Caco-2 (cell line): ENCODE measurements at regions not wholly inside any gene's neighbourhood (a gene's known extent, or its start where the extent isn't known, plus 50 kb on each side); places are given as distances from the start of the nearest gene placed in this dataset.
A peak's percentile ranks its signal among the peaks of the same experiment; 100 is the strongest.

Source experiments
- BruUV-seq: library from RNA; stranded (reverse); fragments of 400-500 nt; replicated peaks from 2 replicates; lab custom pipeline; 2021; lab: Mats Ljungman, UMichigan
- CTCF ChIA-PET: fragments of 300-600 bp; sonication (Branson Sonifier 250); formaldehyde crosslinking; loops from one replicate; lab custom pipeline; 2022; ENCODE audit warnings: antibody characterized with exemption; lab: Charles Lee
- POLR2A ChIA-PET: fragments of 300-600 bp; sonication (Branson Sonifier 250); formaldehyde crosslinking; loops from one replicate; lab custom pipeline; 2022; ENCODE audit warnings: antibody characterized with exemption; lab: Charles Lee
- DNase-seq, 2 experiments: peaks; one replicate each; pipeline versions ENCODE4 v3.0.0 to v3.0.0-alpha.2; 2020 to 2022
- H3K27me3 ChIP-seq: replicated peaks from 2 replicates; pipeline ENCODE4 v1.6.0; 2011; ENCODE audit warnings: low read length; ENCODE audit not compliant: control insufficient read depth, insufficient read depth
- H3K36me3 ChIP-seq: 2 replicates; pipeline ENCODE4 v1.5.1; 2011; ENCODE audit warnings: low read length; ENCODE audit not compliant: control insufficient read depth, insufficient read depth
- H3K4me1 ChIP-seq: fragments of 250-450 bp; sonication (Bioruptor Pico); 2 replicates; pipeline ENCODE4 v1.5.1; 2020; ENCODE audit warnings: mild to moderate bottlenecking
- H3K4me3 ChIP-seq: 2 replicates; pipeline ENCODE4 v1.5.1; 2011; ENCODE audit warnings: low read depth, mild to moderate bottlenecking, control low read depth, low read length
- H3K9me3 ChIP-seq: fragments of 250-450 bp; sonication (Bioruptor Pico); 2 replicates; pipeline ENCODE4 v1.5.1; 2020; ENCODE audit warnings: mild to moderate bottlenecking, moderate library complexity
- H3K27ac Mint-ChIP-seq: one replicate; pipeline ENCODE4 v1.8.0; 2022; ENCODE audit warnings: mixed read lengths; ENCODE audit not compliant: unreplicated experiment
- H3K27me3 Mint-ChIP-seq: one replicate; pipeline ENCODE4 v1.8.0; 2022; ENCODE audit warnings: mixed read lengths; ENCODE audit not compliant: insufficient read depth, unreplicated experiment
- H3K36me3 Mint-ChIP-seq: one replicate; pipeline ENCODE4 v1.8.0; 2022; ENCODE audit warnings: mild to moderate bottlenecking, mixed read lengths; ENCODE audit not compliant: insufficient read depth, unreplicated experiment
- H3K4me1 Mint-ChIP-seq: one replicate; pipeline ENCODE4 v1.8.0; 2022; ENCODE audit warnings: low read depth, mixed read lengths; ENCODE audit not compliant: unreplicated experiment
- H3K4me3 Mint-ChIP-seq: one replicate; pipeline ENCODE4 v1.8.0; 2022; ENCODE audit warnings: mild to moderate bottlenecking, moderate library complexity, mixed read lengths; ENCODE audit not compliant: unreplicated experiment
- H3K9me3 Mint-ChIP-seq: one replicate; pipeline ENCODE4 v1.8.0; 2022; ENCODE audit warnings: mixed read lengths; ENCODE audit not compliant: unreplicated experiment
- intact Hi-C: fragments of 100-400 bp; cut with micrococcal nuclease; formaldehyde crosslinking; loops from one replicate; pipeline ENCODE4 v1.10.0; 2022; ENCODE audit not compliant: unreplicated experiment
- TF ChIP-seq, protein P1 (sequence below), 2 experiments: fragments of 200-600 bp in 1 of 2; IDR thresholded peaks; 1 replicate in 1 of 2; 2 replicates in 1 of 2; pipeline versions ENCODE4 v1.5.1 to v1.8.0; 2011 to 2022; ENCODE audit warnings: antibody characterized with exemption in 1 of 2, control low read depth in 1 of 2, inconsistent platforms in 1 of 2, low read depth in 1 of 2, low read length in 1 of 2, mild to moderate bottlenecking in 1 of 2, moderate library complexity in 1 of 2; ENCODE audit not compliant: insufficient read depth in 1 of 2, severe bottlenecking in 1 of 2, unreplicated experiment in 1 of 2

DNA sequence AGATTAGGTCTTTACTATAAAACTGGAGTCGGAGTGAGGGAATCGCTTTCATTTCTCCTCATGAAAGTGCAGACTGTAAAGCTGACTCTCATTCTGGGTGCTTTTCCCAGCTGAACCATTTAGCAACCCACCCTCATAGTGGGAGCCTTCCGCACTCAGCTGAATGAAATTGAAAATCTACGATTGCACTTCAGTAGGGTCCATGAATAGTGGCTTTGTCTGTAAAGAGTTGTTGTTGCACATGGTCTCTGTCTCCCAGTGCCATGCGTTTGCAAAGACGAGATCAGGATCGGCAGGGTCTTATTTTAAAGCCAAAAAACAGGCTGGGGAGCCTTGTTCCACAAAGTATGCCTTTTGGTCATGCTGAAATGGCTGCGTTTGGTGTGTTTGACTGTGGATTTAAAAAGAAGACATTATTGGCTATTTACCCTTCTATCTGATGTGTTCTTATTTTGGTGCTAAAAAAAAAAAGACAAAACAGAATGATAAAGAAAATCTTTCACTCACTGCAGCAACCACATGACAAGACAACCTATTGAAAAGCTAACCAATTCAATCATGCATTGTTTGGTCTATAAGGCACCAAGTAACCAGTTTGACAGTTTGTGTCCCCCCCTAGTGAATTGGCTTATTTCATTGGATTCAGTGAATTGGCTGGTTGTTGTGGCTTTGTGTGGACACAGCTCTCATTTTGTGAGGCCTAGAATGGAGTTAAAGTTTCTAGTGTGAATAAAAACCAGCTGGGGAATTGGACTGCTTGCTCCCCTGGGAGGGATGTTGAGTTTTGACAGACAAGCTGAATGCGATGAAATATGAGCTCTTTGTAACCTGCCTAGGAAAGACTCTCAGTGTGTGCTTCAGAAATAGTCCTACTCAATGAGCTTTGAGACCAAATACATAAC, 65.6 kb downstream of the ARHGAP35 start:
- peaks cover 32% of the 10 kb centered on the region for H3K4me1 Mint-ChIP-seq
- TF ChIP-seq, protein P1, sequence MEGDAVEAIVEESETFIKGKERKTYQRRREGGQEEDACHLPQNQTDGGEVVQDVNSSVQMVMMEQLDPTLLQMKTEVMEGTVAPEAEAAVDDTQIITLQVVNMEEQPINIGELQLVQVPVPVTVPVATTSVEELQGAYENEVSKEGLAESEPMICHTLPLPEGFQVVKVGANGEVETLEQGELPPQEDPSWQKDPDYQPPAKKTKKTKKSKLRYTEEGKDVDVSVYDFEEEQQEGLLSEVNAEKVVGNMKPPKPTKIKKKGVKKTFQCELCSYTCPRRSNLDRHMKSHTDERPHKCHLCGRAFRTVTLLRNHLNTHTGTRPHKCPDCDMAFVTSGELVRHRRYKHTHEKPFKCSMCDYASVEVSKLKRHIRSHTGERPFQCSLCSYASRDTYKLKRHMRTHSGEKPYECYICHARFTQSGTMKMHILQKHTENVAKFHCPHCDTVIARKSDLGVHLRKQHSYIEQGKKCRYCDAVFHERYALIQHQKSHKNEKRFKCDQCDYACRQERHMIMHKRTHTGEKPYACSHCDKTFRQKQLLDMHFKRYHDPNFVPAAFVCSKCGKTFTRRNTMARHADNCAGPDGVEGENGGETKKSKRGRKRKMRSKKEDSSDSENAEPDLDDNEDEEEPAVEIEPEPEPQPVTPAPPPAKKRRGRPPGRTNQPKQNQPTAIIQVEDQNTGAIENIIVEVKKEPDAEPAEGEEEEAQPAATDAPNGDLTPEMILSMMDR (IDR thresholded peaks at IDR 0.05; ENCODE audit: insufficient read depth in 1 of 2, low read depth in 1 of 2, low read length in 1 of 2, severe bottlenecking in 1 of 2, unreplicated experiment in 1 of 2): no peak
- Histone ChIP-seq H3K9me3 (no peaks in the 10 kb centered on the region), H3K27me3 (no peaks in the 10 kb centered on the region), H3K36me3 (no peaks in the 10 kb centered on the region; the same call in 1 of the 2 replicates), H3K4me1 (peaks cover 34% of the 10 kb centered on the region), H3K4me3 (no peak overlapping the region)
- H3K4me3 Mint-ChIP-seq: no peak overlapping the region
- H3K9me3 Mint-ChIP-seq: no peaks in the 10 kb centered on the region
- CTCF ChIA-PET: interaction anchor here (0.5 to 1.5 kb wide), 12 partner anchors 16 to 176 kb away, joined by 3 to 7 read pairs (median 4); no protein-coding TSS in a partner anchor
- peak in 1 of 2 experiments; percentile 12 for DNase-seq
- BruUV-seq: no TSS peak
- peak overlapping the region; percentile 80 for H3K27ac Mint-ChIP-seq
- POLR2A ChIA-PET: interaction anchor here (0.6 to 2.1 kb wide), 4 partner anchors 13 to 317 kb away, joined by 3 to 11 read pairs (median 4); no protein-coding TSS in a partner anchor
- no peaks in the 10 kb centered on the region for H3K27me3 Mint-ChIP-seq
- intact Hi-C loops: loop anchor here (5.0 kb wide), 2 partner anchors 51 to 66 kb away; no protein-coding TSS in a partner anchor
- peaks cover 67% of the 10 kb centered on the region for H3K36me3 Mint-ChIP-seq

DNA sequence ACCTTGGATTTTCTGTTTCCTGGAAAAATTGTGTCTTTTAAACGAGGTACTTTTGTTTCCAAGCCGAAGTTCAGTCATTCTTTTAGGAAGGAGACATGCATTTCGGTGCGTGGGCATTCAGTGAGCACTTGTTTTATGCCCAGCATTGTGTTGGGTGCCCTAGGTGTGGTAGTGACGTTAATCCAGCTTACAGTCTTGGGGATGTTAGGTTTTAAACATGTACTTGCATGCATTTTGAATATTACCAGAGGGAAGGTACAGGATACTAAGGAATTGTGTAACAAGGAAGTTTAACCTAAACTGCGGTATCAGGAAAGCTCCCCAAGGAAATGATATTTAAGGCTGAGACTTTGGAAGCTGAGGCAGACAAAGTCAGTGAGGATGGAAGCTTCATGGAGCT, 66.3 kb downstream of the ARHGAP35 start:
- H3K27me3 ChIP-seq: no peaks in the 10 kb centered on the region
- H3K36me3 ChIP-seq: no peaks in the 10 kb centered on the region; the same call in 1 of the 2 replicates
- no peaks in the 10 kb centered on the region for H3K9me3 ChIP-seq
- CTCF ChIA-PET: no interaction called here
- TF ChIP-seq, protein P1 (IDR thresholded peaks at IDR 0.05; ENCODE audit: insufficient read depth in 1 of 2, low read depth in 1 of 2, low read length in 1 of 2, severe bottlenecking in 1 of 2, unreplicated experiment in 1 of 2): no peak
- peaks cover 32% of the 10 kb centered on the region for H3K4me1 Mint-ChIP-seq
- peak in 1 of 2 experiments; percentile 8 for DNase-seq
- H3K27me3 Mint-ChIP-seq: no peaks in the 10 kb centered on the region
- POLR2A ChIA-PET: no interaction called here
- no TSS peak for BruUV-seq
- peak overlapping the region; percentile 80 for H3K27ac Mint-ChIP-seq
- H3K9me3 Mint-ChIP-seq: no peaks in the 10 kb centered on the region
- peaks cover 34% of the 10 kb centered on the region for H3K4me1 ChIP-seq
- no peak overlapping the region for H3K4me3 Mint-ChIP-seq
- H3K36me3 Mint-ChIP-seq: peaks cover 66% of the 10 kb centered on the region
- H3K4me3 ChIP-seq: no peak overlapping the region
- intact Hi-C loops: loop anchor here (5.0 kb wide), 2 partner anchors 50 to 65 kb away; no protein-coding TSS in a partner anchor

DNA sequence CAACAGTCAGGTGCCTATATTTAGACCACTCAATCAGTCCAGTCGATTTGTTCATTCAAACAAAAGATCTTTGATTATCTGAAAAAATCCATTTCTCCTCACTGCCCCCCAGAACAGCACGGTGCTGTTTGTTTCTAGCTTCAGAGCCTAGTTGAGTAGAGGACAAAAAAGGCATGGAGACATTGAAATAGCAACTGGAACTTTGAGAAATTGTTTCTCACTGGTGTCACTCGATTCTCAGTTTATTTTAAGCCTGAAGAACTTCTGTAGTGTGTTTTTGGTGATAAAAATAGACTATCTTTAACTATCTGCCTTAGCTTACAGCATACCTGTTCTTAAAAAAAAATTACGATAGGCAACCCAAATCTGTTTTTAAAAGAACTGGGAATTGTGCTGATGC, 67.1 kb downstream of the ARHGAP35 start:
- Histone ChIP-seq H3K36me3 (no peaks in the 10 kb centered on the region; the same call in 1 of the 2 replicates), H3K4me3 (no peak overlapping the region), H3K4me1 (peaks cover 34% of the 10 kb centered on the region), H3K9me3 (no peaks in the 10 kb centered on the region), H3K27me3 (no peaks in the 10 kb centered on the region)
- ChIA-PET CTCF (no interaction called here), POLR2A (no interaction called here)
- Mint-ChIP-seq H3K27me3 (no peaks in the 10 kb centered on the region), H3K36me3 (peaks cover 59% of the 10 kb centered on the region), H3K4me3 (no peak overlapping the region), H3K9me3 (no peaks in the 10 kb centered on the region), H3K27ac (no peak overlapping the region), H3K4me1 (peaks cover 32% of the 10 kb centered on the region)
- intact Hi-C loops: loop anchor here (5.0 kb wide), 2 partner anchors 49 to 64 kb away; no protein-coding TSS in a partner anchor
- TF ChIP-seq, protein P1 (IDR thresholded peaks at IDR 0.05; ENCODE audit: insufficient read depth in 1 of 2, low read depth in 1 of 2, low read length in 1 of 2, severe bottlenecking in 1 of 2, unreplicated experiment in 1 of 2): no peak
- DNase-seq: no peak
- no TSS peak for BruUV-seq
